Right lobe of liver (tissue), 6 donors: ENCODE measurements at regions not wholly inside any gene's neighbourhood (a gene's known extent, or its start where the extent isn't known, plus 50 kb on each side); places are given as distances from the start of the nearest gene placed in this dataset.

Source experiments
- ATAC-seq, 4 donors: fragments of 200-7000 bp; cut with Tn5 transposase; one replicate each; pipeline ENCODE4 v1.9.1; 2020; ENCODE audit warnings: mild to moderate bottlenecking in 4 of 4, moderate library complexity in 4 of 4
- DNase-seq, 3 donors: peaks; one replicate each; pipeline ENCODE4 v3.0.0-alpha.2; 2020
- H3K27ac ChIP-seq, 3 donors: fragments of 200-600 bp; one replicate each; pipeline ENCODE4 v1.8.0; 2022
- H3K27me3 ChIP-seq, 2 donors: fragments of 200-600 bp; one replicate each; pipeline ENCODE4 v1.8.0; 2022
- H3K36me3 ChIP-seq, 4 donors: fragments of 200-600 bp; sonication (generic) in 1 of 4; one replicate each; pipeline versions ENCODE4 v1.5.1 to v1.8.0; 2017 to 2022; ENCODE audit warnings: control low read depth in 1 of 4
- H3K4me1 ChIP-seq, 4 donors: fragments of 200-600 bp; sonication (generic) in 1 of 4; one replicate each; pipeline versions ENCODE4 v1.5.1 to v1.8.0; 2017 to 2022; ENCODE audit warnings: control low read depth in 1 of 4
- H3K4me3 ChIP-seq, 3 donors: fragments of 200-600 bp; one replicate each; pipeline ENCODE4 v1.8.0; 2022
- H3K9me3 ChIP-seq, 4 donors: fragments of 200-600 bp; sonication (generic) in 1 of 4; one replicate each; pipeline versions ENCODE4 v1.5.1 to v1.8.0; 2017 to 2022; ENCODE audit warnings: control low read depth in 1 of 4
- POLR2A ChIP-seq: fragments of 450-650 bp; IDR thresholded peaks from one replicate; pipeline ENCODE4 v1.6.1; 2017; ENCODE audit warnings: antibody characterized with exemption, mild to moderate bottlenecking
- WGBS: methylation state at CpG from one replicate; pipeline ENCODE4 v1.1.6; 2018; ENCODE audit warnings: low coverage, low lambda C conversion rate; ENCODE audit not compliant: insufficient coverage; ENCODE audit errors: missing lambda C conversion rate; 5-methylcytosine and 5-hydroxymethylcytosine counted together
- intact Hi-C, 2 donors: fragments of 100-400 bp; cut with DNase I; formaldehyde crosslinking; loops; one replicate each; pipeline versions ENCODE4 v1.11.2 to v1.14.1; 2022
- TF ChIP-seq, protein P1 (sequence below), 4 donors: fragments of 200-600 bp in 3 of 4; fragments of 450-650 bp in 1 of 4; IDR thresholded peaks; one replicate each; pipeline versions ENCODE4 v1.5.1 to v1.8.0; 2016 to 2022; ENCODE audit warnings: antibody characterized with exemption in 4 of 4, mild to moderate bottlenecking in 2 of 4
- donor health status: DM: no; HTN: yes; CAD: no.
- donor health status: DM: no; HTN: no; CAD: no.
- donor health status: DM: no; HTN: no; CAD: no.
- donor health status: DM: no; HTN: yes; CAD: no.
- donor health status: DM: no; HTN: yes; CAD: no.

DNA sequence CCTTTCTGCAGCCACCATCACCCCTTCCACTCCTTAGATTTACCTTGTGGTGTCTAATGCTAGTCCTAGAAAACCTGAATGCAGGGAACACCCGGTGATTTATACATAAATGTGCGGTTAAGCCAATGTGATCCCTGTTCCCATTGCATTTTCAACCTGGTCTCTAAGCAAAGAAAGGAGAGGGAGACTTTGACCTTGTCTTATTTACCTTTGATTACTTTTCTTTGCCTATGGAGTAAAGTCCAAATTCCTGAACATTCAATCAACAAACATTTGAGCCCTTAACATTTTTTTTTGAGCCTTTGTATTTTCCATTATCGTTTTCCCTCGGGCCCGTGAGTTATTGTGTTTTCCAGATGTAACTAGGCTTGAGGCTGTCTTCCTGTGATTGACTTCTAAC lies 233.9 kb downstream of the ZNF248 start:
- intact Hi-C loops = no loop called here
- Histone ChIP-seq H3K36me3 (no peaks in the 10 kb centered on the region), H3K27me3 (no peaks in the 10 kb centered on the region), H3K4me3 (no peak overlapping the region), H3K27ac (no peak overlapping the region), H3K9me3 (no peaks in the 10 kb centered on the region), H3K4me1 (peaks cover 0 to 7% (median 0%) of the 10 kb centered on the region in 4 donors)
- ATAC-seq (peak; percentile 33 to 92 (median 82)), DNase-seq (no peak)
- TF ChIP-seq, protein P1, sequence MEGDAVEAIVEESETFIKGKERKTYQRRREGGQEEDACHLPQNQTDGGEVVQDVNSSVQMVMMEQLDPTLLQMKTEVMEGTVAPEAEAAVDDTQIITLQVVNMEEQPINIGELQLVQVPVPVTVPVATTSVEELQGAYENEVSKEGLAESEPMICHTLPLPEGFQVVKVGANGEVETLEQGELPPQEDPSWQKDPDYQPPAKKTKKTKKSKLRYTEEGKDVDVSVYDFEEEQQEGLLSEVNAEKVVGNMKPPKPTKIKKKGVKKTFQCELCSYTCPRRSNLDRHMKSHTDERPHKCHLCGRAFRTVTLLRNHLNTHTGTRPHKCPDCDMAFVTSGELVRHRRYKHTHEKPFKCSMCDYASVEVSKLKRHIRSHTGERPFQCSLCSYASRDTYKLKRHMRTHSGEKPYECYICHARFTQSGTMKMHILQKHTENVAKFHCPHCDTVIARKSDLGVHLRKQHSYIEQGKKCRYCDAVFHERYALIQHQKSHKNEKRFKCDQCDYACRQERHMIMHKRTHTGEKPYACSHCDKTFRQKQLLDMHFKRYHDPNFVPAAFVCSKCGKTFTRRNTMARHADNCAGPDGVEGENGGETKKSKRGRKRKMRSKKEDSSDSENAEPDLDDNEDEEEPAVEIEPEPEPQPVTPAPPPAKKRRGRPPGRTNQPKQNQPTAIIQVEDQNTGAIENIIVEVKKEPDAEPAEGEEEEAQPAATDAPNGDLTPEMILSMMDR (IDR thresholded peaks at IDR 0.05) = no peak
- no peak for TF ChIP-seq POLR2A
- 32% methylated on average over 5 of the region's 5 CpGs for WGBS

- Histone ChIP-seq H3K36me3 (no peaks in the 10 kb centered on the region), H3K27me3 (no peaks in the 10 kb centered on the region), H3K27ac (no peak overlapping the region), H3K4me1 (peaks cover 0 to 7% (median 0%) of the 10 kb centered on the region in 4 donors), H3K9me3 (no peaks in the 10 kb centered on the region), H3K4me3 (no peak overlapping the region)
- DNase-seq = no peak
- no peak for ATAC-seq
- TF ChIP-seq, protein P1 (IDR thresholded peaks at IDR 0.05) = no peak
- TF ChIP-seq POLR2A = no peak
- intact Hi-C loops = no loop called here
- 35% methylated on average over 3 of the region's 3 CpGs for whole genome bisulfite sequencing
Measured at GRCh38 chr10:37619336-37619735, 238.1 kb downstream of the ZNF248 start.

DNA sequence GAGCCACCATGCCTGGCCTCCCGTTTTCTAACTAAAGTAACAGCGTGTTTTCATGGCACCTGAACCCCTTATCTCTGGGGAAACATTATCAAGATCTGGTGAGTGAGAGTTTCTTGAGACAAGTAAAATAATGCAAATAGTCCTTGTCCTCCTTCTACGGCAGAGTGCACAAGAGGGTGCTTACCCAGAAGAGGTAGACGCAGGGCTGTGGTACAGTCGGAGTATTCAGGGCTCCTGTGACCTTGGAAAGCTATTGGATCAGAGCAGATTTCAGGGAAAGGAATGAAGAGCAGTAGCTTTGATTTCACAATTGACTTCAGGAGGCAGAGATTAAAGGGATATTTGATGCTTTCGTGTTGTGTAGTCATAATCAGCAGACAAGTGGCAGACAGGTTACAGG lies 269.1 kb downstream of the ZNF248 start:
- Histone ChIP-seq H3K9me3 (no peaks in the 10 kb centered on the region), H3K4me3 (no peak overlapping the region), H3K27me3 (no peaks in the 10 kb centered on the region), H3K27ac (no peak overlapping the region), H3K36me3 (no peaks in the 10 kb centered on the region), H3K4me1 (no peaks in the 10 kb centered on the region)
- TF ChIP-seq, protein P1 (IDR thresholded peaks at IDR 0.05) = no peak
- no peak for TF ChIP-seq POLR2A
- intact Hi-C loops = no loop called here
- 30% methylated on average over 6 of the region's 6 CpGs for WGBS
- ATAC-seq (no peak), DNase-seq (no peak)

DNA sequence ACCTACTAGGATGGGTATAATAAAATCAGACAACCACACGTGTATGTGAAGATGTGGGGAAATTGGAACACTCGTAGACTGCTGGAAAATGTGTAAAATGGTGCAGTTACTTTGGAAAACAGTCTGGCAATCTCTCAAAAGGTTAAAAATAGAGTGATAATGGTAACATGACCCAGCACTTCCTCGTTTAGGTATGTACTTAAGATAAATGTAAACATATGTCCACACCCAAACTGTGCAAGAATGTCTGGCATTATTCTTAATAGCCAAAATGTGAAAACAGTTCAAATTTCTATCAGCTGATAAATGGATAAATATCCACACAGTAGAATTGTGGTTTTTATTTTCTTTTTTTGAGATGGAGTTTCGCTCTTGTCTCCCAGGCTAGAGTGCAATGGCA lies 272.8 kb downstream of the ZNF248 start:
- no peak overlapping the region for H3K4me3 ChIP-seq
- no peaks in the 10 kb centered on the region for H3K4me1 ChIP-seq
- no peak for ATAC-seq
- DNase-seq = no peak
- no peaks in the 10 kb centered on the region for H3K9me3 ChIP-seq
- 21% methylated on average over 4 of the region's 4 CpGs for WGBS
- intact Hi-C loops = no loop called here
- no peak for TF ChIP-seq POLR2A
- TF ChIP-seq, protein P1 (IDR thresholded peaks at IDR 0.05) = no peak
- H3K36me3 ChIP-seq = no peaks in the 10 kb centered on the region
- H3K27me3 ChIP-seq = no peaks in the 10 kb centered on the region
- no peak overlapping the region for H3K27ac ChIP-seq

DNA sequence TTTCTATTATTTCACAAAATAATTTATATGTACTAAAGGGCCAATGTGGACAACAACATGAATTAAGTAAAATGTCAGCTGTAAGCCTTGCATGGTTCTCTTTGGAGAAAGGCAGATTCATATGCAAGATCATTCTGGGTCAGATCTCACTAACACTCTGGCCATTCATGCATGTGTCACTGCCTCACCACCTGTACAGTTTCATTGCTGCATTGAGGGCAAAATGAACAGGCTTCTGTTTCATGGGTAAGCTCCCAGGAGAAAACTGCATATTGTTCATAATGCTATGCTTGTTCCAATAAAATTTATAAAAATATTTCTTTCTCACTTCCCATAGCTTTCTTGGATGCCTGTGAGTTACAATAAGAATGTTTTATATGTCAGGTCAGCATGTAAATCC lies 275.2 kb downstream of the ZNF248 start:
- H3K4me1 ChIP-seq = no peaks in the 10 kb centered on the region
- ATAC-seq (no peak), DNase-seq (no peak)
- H3K36me3 ChIP-seq = no peaks in the 10 kb centered on the region
- no peak overlapping the region for H3K4me3 ChIP-seq
- H3K27me3 ChIP-seq = no peaks in the 10 kb centered on the region
- H3K27ac ChIP-seq = no peak overlapping the region
- intact Hi-C loops = no loop called here
- no peak for TF ChIP-seq POLR2A
- no peaks in the 10 kb centered on the region for H3K9me3 ChIP-seq
